ENCODE measurements at regions not wholly inside any gene's neighbourhood (a gene's known extent, or its start where the extent isn't known, plus 50 kb on each side); places are given as distances from the start of the nearest gene placed in this dataset.
A peak's percentile ranks its signal among the peaks of the same experiment; 100 is the strongest.
"Not testable (repeated sequence)": the region's sequence is repeated elsewhere in the genome, so short reads cannot be mapped to it uniquely, and the experiment has no call there.

DNA sequence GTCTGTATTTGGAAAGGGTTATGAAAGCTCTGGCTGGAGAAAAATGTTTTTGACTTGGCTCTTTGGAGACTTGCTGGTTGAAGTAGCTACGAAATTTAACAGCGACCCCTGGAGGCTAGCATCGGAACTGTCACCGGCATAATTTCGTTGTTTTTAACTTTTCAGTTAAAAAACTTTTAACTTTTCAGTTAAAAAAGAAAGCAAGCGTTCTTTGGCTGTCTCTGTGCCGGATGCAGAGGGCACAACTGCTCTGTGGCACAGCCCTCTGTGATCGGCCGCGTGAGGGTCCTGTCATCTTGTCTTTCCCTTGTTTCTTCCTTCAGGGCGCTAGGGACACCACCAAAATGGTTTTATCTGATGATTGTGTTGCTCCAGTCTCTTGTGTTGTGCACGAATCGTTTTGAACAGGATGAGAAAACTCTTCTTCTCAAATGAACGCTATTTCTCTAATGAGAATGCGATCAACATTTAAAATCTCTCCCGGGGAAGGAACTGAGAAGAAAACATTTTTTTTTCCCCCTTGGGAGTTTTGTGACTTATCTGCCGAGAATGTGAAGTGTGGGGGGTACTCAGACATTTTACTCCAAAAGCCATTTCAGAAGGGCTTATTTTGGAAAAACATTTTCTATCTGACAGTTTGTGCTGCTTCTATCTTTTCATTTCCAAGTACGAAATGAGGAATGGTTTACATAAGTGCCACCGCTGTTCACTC, 57.1 kb downstream of the ADCYAP1 start:
- DNase-seq (ENCODE audit: low spot score) = peak; percentile 30

DNA sequence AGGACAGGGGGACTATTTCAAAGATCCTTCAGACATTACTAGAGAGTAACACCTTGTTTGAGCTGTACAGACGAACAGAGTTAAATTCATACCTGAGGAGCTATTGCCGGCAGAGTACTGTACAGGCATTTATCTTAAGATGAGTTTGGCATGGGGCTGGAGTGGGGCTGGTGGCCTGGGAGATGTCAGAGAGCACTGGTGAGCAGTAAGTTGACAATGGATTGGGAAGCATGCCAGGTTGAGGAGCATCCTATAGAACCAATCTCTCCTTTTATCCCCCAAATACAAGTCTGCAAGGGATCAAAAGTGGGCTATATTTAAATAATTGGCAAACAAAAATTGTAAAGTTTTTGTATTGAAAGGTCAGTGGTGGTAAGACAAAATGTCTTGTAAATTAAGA, 58.6 kb downstream of the ADCYAP1 start:
- DNase-seq (ENCODE audit: low spot score) = no peak

DNA sequence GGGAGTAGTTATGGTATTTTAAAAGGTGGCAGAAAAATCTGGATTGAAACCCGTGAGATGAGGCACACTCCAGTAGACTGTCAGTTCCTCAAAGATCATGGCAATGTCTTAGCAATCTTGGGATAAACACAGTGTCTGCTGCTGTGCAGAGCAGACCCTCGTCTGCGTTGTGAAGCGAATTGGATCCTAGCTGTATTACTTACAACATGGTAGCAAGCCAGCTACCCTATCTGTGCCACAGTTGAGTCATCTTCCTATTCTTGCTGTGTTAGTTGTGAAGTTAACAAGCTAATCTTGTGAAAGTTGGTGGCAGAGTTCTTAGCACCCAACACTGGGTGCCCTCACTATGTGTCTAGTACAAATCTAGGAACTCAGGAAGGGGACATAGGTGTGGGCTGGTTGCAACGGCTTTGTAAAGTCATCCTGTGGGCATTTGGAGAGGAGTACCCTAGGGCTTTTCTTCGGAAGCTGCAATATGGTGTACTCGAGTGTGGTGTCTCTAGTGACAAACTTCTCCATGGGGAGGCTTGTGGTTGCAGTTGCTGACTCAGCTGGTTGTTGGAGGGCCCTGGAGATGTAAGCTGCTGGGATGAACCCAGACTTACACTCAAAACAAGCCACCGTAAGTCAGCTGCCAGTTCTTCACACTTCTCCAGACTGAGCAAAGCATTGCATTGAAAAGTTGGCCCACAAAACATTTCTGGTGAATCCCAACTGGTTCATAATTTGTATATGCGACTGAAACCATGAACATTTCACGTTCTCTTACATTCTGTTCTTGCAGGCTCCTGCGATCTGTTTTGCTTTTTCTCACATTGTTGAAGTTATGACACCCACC, 61.5 kb downstream of the ADCYAP1 start:
- DNase-seq (ENCODE audit: low spot score) = no peak

DNA sequence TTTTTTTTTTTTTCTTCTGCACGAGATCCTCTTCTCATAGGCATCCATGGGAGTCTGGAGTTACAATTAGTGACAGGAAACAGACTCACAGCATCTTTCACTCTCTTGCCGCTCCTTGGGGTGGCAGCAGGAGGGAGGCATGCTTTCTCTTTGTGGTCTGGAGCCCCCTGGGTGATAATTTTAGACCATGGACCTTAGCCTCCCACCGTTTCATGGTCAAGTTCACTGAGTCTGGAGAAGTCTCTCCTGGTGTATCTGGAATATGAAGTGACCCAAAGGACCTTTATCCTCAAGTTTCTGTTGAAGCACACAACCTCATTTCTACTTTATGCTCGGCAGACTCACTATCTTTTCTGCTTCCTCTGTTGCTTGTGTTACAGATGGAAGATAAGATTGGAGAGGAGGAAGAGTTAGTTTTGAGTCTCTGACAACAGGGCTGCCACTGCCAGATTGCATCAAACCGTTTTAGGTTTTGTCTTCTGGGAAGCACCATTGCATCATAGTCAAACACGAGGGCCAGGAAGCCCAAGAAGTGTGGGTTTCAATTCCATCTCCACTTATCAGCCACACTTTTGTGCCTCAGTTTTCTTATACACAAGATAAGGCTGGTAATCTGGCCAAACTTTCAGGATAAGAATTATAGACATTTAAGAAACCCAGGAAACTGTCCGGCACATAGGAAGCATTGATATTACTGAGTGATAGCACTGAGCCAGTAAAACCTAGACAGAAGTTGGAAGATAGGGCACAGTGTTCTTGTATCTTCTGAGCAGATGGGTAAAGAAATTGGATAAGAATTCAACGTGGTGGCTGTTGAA, 62.3 kb downstream of the ADCYAP1 start:
- no peak for DNase-seq (ENCODE audit: low spot score)

DNA sequence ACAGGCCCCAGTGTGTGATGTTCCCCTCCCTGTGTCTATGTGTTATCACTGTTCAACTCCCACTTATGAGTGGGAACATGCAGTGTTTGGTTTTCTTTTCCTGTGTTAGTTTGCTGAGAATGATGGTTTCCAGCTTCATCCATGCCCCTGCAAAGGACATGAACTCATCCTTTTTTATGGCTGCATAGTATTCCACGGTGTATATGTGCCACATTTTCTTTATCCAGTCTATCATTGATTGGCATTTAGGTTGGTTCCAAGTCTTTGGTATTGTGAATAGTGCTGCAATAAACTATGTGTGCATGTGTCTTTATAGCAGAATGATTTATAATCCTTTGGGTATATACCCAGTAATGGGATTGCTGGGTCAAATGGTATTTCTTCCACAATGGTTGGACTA, 64.2 kb downstream of the ADCYAP1 start:
- not testable (repeated sequence) for DNase-seq (ENCODE audit: low spot score)

DNA sequence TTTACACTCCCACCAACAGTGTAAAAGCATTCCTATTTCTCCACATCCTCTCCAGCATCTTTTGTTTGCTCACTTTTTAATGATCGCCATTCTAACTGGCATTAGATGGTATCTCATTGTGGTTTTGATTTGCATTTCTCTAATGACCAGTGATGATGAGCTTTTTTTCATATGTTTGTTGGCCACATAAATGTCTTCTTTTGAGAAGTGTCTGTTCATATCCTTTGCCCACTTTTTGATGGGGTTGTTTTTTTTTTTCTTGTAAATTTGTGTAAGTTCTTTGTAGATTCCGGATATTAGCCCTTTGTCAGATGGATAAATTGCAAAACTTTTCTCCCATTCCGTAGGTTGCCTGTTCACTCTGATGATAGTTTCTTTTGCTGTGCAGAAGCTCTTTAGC, 64.6 kb downstream of the ADCYAP1 start:
- not testable (repeated sequence) for DNase-seq (ENCODE audit: low spot score)

DNA sequence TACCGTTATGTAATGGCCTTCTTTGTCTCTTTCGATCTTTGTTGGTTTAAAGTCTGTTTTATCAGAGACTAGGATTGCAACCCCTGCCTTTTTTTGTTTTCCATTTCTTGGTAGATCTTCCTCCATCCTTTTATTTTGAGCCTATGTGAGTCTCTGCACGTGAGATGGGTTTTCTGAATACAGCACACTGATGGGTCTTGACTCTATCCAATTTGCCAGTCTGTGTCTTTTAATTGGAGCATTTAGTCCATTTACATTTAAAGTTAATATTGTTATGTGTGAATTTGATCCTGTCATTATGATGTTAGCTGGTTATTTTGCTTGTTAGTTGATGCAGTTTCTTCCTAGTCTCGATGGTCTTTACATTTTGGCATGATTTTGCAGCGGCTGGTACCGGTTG, 69.9 kb downstream of the ADCYAP1 start:
- DNase-seq (ENCODE audit: low spot score) = not testable (repeated sequence)

DNA sequence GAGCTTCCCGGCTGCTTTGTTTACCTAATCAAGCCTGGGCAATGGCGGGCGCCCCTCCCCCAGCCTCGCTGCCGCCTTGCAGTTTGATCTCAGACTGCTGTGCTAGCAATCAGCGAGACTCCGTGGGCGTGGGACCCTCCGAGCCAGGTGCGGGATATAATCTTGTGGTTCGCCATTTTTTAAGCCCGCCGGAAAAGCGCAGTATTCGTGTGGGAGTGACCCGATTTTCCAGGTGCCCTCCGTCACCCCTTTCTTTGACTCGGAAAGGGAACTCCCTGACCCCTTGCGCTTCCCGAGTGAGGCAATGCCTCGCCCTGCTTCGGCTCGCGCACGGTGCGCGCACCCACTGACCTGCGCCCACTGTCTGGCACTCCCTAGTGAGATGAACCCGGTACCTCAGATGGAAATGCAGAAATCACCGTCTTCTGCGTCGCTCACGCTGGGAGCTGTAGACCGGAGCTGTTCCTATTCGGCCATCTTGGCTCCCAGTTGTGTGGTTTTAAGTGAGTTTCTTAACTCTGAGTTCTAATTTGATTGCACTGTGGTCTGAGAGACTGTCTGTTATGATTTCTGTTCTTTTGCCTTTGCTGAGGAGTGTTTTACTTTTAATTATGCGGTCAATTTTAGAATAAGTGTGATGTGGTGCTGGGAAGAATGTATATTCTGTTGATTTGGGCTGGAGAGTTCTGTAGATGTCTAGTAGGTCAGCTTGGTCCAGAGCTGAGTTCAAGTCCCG, 71.9 kb downstream of the ADCYAP1 start:
- not testable (repeated sequence) for DNase-seq (ENCODE audit: low spot score)

DNA sequence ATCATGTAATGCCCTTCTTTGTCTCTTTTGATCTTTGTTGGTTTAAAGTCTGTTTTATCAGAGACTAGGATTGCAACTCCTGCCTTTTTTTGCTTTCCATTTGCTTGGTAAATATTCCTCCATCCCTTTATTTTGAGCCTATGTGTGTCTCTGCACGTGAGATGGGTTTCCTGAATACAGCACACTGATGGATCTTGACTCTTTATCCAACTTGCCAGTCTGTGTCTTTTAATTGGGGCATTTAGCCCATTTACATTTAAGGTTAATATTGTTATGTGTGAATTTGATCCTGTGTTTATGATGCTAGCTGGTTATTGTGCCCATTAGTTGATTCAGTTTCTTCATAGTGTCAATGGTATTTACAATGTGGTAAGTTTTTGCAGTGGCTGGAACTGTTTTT, 72.7 kb downstream of the ADCYAP1 start:
- not testable (repeated sequence) for DNase-seq (ENCODE audit: low spot score)

DNA sequence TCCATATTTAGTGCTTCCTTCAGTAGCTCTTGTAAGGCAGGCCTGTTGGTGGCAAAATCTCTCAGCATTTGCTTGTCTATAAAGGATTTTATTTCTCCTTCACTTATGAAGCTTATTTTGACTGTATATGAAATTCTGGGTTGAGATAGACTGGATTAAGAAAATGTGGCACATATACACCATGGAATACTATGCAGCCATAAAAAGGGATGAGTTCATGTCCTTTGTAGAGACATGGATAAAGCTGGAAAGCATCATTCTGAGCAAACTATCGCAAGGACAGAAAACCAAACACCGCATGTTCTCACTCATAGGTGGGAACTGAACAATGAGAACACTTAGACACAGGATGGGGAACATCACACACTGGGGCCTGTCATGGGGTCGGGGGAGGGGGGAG, 73.1 kb downstream of the ADCYAP1 start:
- DNase-seq (ENCODE audit: low spot score) = not testable (repeated sequence)

DNA sequence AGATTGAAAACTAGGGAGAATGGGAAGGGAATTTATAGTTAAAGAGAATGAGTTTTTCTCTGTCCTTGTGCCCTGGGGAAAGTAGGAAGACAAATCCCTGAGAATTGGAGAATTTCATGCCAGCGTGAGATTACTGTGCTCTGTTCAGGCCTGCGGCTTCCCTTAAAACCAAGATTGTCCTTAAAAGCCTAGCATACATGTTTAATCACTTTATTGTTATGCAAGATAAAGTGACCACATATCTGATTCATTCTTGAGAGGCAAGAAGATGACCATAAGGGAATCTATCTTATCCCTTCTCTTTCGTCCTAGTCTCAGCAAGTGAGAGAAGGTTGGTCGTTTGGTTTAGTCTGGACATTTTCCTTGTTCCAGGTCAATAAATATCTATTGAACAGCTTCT, 75.9 kb downstream of the ADCYAP1 start:
- no peak for DNase-seq (ENCODE audit: low spot score)

DNA sequence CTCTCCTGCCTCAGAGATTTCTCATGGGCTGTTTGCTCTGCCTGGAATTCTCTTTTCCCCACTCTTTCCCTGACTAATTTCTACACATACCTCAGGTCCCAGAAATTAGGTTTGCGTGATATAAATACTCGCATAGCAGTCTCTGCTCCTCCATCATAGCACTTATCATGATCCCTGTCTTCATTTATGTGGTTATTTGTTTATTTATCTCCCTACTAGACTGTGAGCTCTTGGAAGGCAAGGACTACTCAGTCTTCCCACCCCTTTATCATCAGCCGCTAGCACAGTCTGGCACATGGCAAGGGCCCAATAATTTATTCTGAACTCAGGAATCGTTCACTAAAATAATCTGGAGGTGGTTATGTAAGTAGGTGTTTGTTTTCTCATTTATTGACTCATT, 79.3 kb downstream of the ADCYAP1 start:
- no peak for DNase-seq (ENCODE audit: low spot score)

DNA sequence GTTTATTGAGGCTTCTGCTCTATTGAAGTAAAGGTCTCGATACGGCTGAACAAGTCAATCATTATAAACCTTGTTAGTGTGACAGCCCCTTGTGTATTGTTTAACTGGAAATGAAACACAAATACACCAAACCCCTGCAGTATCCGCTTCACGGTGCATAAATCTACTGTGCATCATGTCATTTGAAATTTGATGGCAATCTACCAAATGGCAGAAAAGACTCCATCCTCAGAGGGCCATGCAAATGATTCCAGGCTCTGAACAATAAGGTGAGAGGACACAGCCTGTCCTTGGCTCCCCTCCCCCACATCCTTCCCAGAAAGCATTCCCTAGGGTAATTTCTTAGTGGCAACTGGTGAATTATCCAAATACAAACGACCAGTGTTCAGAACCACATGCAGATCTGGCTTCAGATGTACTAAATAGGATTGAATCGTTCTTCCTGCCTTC, 80.6 kb downstream of the ADCYAP1 start:
- no peak for DNase-seq (ENCODE audit: low spot score)

DNA sequence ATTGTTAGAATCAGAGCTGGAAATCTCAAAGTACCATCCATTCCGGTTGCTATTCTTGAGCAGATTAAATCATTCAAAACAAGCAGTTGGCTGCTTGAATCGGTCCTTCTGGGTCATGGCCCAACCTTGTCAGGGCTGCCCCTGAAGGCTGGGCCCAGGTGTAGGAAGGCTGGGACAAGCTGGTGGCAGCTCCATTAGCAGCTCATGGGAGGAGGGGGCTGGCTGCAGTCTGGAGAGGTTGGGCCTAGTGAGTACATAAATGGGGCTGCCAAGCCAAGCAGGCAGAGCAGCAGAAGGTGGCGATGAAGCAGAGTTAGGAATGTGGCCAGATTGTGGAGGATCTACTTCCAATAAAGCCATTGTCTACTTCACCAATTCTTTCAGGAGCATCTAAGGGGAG, 81.4 kb downstream of the ADCYAP1 start:
- DNase-seq (ENCODE audit: low spot score) = no peak

DNA sequence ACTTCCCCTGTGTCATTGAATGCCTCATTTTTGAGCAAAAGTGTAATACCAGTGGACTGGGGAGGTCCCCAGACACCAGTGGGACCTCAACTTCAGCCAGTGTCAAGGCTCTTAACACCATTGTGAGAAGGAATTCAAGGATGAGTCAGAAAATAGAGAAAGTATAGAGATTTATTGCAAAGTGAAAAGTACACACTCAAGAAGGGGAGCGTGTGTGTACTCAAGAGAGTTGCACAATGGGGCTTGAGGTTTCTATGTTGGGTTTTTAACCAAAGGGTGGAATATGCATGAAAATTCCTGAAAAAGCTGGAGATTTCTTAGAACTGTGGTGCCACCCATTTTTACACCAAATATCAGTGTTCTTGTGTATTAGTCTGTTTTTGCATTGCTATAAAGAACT, 81.9 kb downstream of the ADCYAP1 start:
- DNase-seq (ENCODE audit: low spot score) = no peak

DNA sequence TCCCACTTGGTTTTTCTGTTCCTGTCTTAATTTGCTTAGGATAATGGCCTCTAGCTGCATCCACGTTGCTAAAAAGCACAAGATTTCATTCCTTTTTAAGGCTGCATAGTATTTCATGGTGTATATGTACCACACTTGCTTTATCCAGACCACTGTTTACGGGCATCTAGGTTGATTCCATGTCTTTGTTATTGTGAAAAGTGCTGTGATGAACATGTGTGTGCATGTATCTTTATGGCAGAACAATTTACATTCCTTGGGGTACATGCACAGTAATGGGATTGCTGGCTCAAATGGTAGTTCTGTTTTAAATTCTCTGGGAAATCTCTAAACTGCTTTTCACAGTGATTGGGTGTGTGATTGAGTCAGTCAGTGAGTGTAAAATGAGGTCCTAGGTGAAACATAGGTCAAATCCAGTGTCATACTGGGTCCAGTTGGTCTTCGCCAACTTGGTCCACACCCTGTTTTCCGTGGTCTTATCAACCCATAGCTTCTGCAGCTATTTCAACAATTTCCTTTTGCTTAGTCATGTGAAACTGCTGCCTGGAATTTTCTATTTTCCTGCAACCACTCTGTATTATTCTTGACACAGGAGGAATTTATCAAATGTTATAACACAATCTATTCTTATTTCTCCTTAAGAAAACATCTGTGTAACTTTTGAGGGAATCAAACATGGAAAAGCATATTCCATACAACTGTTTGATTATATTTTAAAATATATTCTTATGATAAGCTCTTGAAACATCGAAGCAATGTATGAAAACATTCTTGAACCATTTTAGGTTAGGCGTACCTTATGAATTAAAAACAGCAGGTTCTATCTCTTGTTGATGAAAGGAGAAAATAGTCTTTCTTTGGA, 82.9 kb downstream of the ADCYAP1 start:
- no peak for DNase-seq (ENCODE audit: low spot score)

DNA sequence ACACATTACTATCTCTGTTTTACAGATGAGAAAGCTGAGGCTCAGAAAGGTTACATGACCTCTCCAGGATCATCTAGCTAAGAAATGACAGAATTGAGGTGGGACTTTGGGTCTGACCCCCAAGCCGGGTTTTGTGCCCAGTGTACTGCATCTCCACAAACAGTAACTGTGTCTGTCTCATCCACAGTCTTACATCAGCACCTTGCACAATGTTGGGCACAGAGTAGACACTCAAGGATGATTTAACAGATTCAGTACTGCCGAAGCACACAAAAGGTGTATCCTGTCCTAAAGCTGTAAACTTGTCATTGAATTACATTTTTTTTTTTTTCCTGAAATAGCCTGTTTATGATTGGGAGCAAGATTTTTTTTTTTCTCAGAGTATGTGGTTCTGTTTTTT, 84.8 kb downstream of the ADCYAP1 start:
- DNase-seq (ENCODE audit: low spot score) = no peak

DNA sequence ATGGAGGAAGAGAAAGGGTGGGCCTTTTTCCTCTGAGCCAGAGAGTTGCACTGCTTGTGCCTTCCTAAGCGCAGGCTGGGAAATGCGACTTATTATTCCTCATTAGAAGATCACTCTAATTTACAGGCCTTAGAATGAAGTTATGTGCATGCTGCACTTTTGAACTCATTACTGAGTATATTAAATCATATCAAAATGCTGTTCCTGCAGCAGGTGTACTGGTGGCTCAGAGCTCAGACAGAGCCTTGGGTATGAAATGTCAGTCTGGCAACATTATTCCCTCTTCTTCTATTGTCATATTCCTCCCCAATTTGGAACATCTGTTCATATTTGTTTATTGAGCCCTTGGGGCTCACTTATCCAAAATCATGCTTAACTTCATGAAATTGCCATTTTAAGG, 85.5 kb downstream of the ADCYAP1 start:
- no peak for DNase-seq (ENCODE audit: low spot score)

DNA sequence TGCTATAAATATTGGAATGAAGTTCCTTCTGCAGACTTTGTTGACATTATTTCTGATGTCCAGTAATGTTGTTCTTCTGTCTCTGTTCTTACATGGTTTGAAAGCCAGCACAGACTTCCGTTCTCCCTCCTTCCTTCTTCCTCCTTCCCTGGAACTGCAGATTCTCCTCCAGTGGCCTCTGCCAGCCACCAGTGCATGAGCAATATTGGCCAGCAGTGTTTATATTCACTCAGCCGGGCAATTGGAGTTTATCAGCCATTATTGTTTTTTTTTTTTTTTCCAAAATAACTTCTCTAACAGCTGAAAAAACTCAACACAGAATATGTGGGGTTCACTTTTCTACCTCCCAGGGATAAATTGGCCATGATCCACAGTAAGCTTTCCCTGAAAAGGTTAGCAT, 86.8 kb downstream of the ADCYAP1 start:
- DNase-seq (ENCODE audit: low spot score) = no peak

DNA sequence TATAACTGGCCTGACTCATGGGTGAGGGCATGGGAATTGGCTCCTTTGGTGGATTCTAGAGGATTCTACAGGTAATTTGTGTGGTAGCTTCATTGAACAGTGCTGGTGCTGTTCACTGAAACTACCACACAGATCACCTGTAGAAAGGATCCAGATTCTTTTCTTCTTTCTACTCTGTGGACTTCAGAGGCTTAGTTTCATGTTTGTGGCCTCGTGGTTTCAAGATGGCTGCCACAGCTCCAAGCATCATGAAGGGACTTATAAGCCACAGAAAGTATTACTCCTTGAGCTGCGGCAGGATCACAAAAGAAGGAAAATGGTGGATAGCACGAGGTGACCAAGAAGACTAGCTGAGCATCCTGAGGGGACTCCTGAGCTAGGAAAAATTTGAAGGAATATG, 88.9 kb downstream of the ADCYAP1 start:
- no peak for DNase-seq (ENCODE audit: low spot score)

DNA sequence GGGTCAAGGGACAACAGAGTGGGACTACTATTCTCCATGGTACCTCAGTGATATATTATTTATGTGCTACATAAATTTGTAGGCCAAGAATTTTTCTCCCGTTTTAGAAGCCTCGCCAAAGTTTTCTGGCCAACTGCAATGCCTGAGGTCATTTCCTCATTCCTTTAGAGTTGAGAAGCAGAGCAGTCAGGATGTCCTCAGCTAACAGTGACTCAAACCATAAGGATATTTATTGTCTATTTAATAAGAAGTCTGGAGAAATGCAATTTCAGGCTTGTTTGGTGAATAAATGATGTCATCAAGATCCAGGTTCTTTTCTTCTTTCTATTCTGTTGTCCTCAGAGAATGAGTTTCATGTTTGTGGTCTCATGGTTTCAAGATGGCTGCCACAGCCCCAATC, 91.0 kb downstream of the ADCYAP1 start:
- DNase-seq (ENCODE audit: low spot score) = no peak

Measured in CD4-positive, alpha-beta T cell treated with Interleukin-15 for 4 hours (primary cell).